ENCODE measurements at regions not wholly inside any gene's neighbourhood (a gene's known extent, or its start where the extent isn't known, plus 50 kb on each side); places are given as distances from the start of the nearest gene placed in this dataset.

DNA sequence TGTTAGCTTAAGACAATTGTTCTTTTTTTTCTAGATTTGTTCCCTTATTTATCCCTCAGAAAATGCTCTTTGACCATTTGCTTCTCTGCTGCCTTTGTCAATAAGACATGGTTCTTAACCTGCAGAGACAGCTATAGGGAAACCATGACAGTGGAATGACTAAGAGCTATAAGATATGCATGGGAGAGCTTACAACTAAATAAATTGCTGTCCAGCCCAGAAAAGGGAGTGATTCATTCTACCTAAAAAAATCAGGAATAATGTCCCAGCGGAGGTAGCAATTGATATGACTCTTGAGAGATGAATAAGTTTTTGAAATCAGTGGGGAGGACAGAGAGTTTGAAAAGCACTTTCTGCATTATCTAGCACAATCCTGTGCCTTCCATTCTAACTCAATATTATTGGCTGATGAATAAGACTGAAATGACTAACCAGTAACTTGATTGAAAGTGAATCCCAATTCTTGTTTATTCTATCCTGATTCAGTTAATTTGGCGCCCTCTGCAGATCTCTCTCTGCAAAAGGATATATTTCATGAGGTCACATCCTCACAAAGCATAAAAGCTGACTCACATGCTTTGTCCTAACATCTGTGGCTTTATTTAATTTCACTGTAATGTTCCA, 680.5 kb upstream of the API5 start:
- no peak overlapping the region for H3K4me3 ChIP-seq (ENCODE audit: low read length)
- no peaks in the 10 kb centered on the region for H3K27me3 ChIP-seq (replicated peaks; ENCODE audit: insufficient read depth, low read length)
- no peaks in the 10 kb centered on the region for H3K79me2 ChIP-seq (ENCODE audit: low read length)
- no peaks in the 10 kb centered on the region; the same call in 1 of the 2 replicates for H3K9me2 ChIP-seq (replicated peaks; ENCODE audit: insufficient read depth, low read length)
- H3K36me3 ChIP-seq (replicated peaks; ENCODE audit: insufficient read depth, low read length), result no peaks in the 10 kb centered on the region
- TF ChIP-seq EZH2 (optimal IDR thresholded peaks at IDR 0.05; ENCODE audit: low read depth, low read length) (no peak), EZH2phosphoT487 (IDR thresholded peaks at IDR 0.05; ENCODE audit: low read length) (no peak)
- TF ChIP-seq, protein P1, sequence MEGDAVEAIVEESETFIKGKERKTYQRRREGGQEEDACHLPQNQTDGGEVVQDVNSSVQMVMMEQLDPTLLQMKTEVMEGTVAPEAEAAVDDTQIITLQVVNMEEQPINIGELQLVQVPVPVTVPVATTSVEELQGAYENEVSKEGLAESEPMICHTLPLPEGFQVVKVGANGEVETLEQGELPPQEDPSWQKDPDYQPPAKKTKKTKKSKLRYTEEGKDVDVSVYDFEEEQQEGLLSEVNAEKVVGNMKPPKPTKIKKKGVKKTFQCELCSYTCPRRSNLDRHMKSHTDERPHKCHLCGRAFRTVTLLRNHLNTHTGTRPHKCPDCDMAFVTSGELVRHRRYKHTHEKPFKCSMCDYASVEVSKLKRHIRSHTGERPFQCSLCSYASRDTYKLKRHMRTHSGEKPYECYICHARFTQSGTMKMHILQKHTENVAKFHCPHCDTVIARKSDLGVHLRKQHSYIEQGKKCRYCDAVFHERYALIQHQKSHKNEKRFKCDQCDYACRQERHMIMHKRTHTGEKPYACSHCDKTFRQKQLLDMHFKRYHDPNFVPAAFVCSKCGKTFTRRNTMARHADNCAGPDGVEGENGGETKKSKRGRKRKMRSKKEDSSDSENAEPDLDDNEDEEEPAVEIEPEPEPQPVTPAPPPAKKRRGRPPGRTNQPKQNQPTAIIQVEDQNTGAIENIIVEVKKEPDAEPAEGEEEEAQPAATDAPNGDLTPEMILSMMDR (IDR thresholded peaks at IDR 0.05; ENCODE audit: low read length), result peak; percentile 33
- H2AFZ ChIP-seq (ENCODE audit: low read length), result no peak overlapping the region
- no peaks in the 10 kb centered on the region for H3K9me3 ChIP-seq (replicated peaks; ENCODE audit: insufficient read depth, low read length)
- peak; percentile 42 for DNase-seq
- H3K4me1 ChIP-seq (ENCODE audit: low read length), result no peaks in the 10 kb centered on the region
- H3K9ac ChIP-seq (ENCODE audit: low read length), result no peak overlapping the region
- H3F3A ChIP-seq (ENCODE audit: insufficient read depth, low read length), result no peaks in the 10 kb centered on the region
- no peak overlapping the region for H3K4me2 ChIP-seq (ENCODE audit: low read depth, low read length)
- no peaks in the 10 kb centered on the region for H4K20me1 ChIP-seq (ENCODE audit: insufficient read depth, low read length)
- H3K27ac ChIP-seq (ENCODE audit: low read length), result no peak overlapping the region

DNA sequence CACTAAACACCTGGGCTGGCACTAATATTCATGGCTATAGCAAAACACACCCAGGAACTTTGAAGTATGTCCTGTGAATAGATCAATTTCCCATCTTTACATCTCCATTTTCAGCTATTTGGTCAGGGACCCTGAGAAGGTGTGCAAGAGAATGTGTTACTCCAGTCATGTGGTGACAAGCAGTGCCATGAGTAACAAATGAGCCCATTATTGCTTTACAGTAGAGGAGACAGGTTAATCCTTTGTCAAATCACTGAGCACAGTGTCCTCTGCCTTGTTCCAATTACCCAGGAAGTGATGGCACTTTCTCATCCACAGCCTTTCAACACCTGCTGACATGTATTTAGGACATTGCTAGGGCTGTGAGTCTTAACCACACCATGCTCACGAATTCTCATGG, 664.8 kb upstream of the API5 start:
- H2AFZ ChIP-seq (ENCODE audit: low read length), result no peak overlapping the region
- no peak overlapping the region for H3K4me3 ChIP-seq (ENCODE audit: low read length)
- no peaks in the 10 kb centered on the region for H3F3A ChIP-seq (ENCODE audit: insufficient read depth, low read length)
- TF ChIP-seq EZH2 (optimal IDR thresholded peaks at IDR 0.05; ENCODE audit: low read depth, low read length) (no peak), EZH2phosphoT487 (IDR thresholded peaks at IDR 0.05; ENCODE audit: low read length) (no peak)
- TF ChIP-seq, protein P1 (IDR thresholded peaks at IDR 0.05; ENCODE audit: low read length), result no peak
- no peaks in the 10 kb centered on the region for H3K9me3 ChIP-seq (replicated peaks; ENCODE audit: insufficient read depth, low read length)
- no peak overlapping the region for H3K4me2 ChIP-seq (ENCODE audit: low read depth, low read length)
- DNase-seq, result no peak
- H3K79me2 ChIP-seq (ENCODE audit: low read length), result no peaks in the 10 kb centered on the region
- H3K27ac ChIP-seq (ENCODE audit: low read length), result no peak overlapping the region
- H3K27me3 ChIP-seq (replicated peaks; ENCODE audit: insufficient read depth, low read length), result no peaks in the 10 kb centered on the region
- no peaks in the 10 kb centered on the region for H3K9me2 ChIP-seq (replicated peaks; ENCODE audit: insufficient read depth, low read length)
- no peaks in the 10 kb centered on the region for H3K36me3 ChIP-seq (replicated peaks; ENCODE audit: insufficient read depth, low read length)
- H4K20me1 ChIP-seq (ENCODE audit: insufficient read depth, low read length), result no peaks in the 10 kb centered on the region
- no peak overlapping the region for H3K9ac ChIP-seq (ENCODE audit: low read length)
- no peaks in the 10 kb centered on the region for H3K4me1 ChIP-seq (ENCODE audit: low read length)

GRCh38 chr11:42647993-42648392, 663.8 kb upstream of the API5 start:
- Histone ChIP-seq H3K9me3 (replicated peaks; ENCODE audit: insufficient read depth, low read length) (no peaks in the 10 kb centered on the region), H3K9ac (ENCODE audit: low read length) (no peak overlapping the region), H3K4me3 (ENCODE audit: low read length) (no peak overlapping the region), H3F3A (ENCODE audit: insufficient read depth, low read length) (no peaks in the 10 kb centered on the region), H3K27me3 (replicated peaks; ENCODE audit: insufficient read depth, low read length) (no peaks in the 10 kb centered on the region), H4K20me1 (ENCODE audit: insufficient read depth, low read length) (no peaks in the 10 kb centered on the region), H3K27ac (ENCODE audit: low read length) (no peak overlapping the region), H3K4me1 (ENCODE audit: low read length) (no peaks in the 10 kb centered on the region), H3K79me2 (ENCODE audit: low read length) (no peaks in the 10 kb centered on the region), H3K36me3 (replicated peaks; ENCODE audit: insufficient read depth, low read length) (no peaks in the 10 kb centered on the region), H3K9me2 (replicated peaks; ENCODE audit: insufficient read depth, low read length) (no peaks in the 10 kb centered on the region), H2AFZ (ENCODE audit: low read length) (no peak overlapping the region), H3K4me2 (ENCODE audit: low read depth, low read length) (no peak overlapping the region)
- TF ChIP-seq, protein P1 (IDR thresholded peaks at IDR 0.05; ENCODE audit: low read length), result no peak
- no peak for TF ChIP-seq EZH2 (optimal IDR thresholded peaks at IDR 0.05; ENCODE audit: low read depth, low read length)
- no peak for TF ChIP-seq EZH2phosphoT487 (IDR thresholded peaks at IDR 0.05; ENCODE audit: low read length)
- DNase-seq, result no peak

Data from MM.1S (cell line).